Tibial nerve (tissue), 3 donors: ENCODE measurements at regions not wholly inside any gene's neighbourhood (a gene's known extent, or its start where the extent isn't known, plus 50 kb on each side); places are given as distances from the start of the nearest gene placed in this dataset.

Source experiments
- POLR2A ChIP-seq, 2 donors: fragments of 450-650 bp; IDR thresholded peaks; one replicate each; pipeline ENCODE4 v1.6.1; 2017; ENCODE audit warnings: antibody characterized with exemption in 2 of 2, mild to moderate bottlenecking in 2 of 2, moderate library complexity in 2 of 2
- TF ChIP-seq, protein P1 (sequence below), 5 experiments: fragments of 200-600 bp in 3 of 5; fragments of 450-650 bp in 2 of 5; sonication (generic) in 3 of 5; IDR thresholded peaks; one replicate each; pipeline ENCODE4 v1.5.1; 2016 to 2019; ENCODE audit warnings: antibody characterized with exemption in 5 of 5, mild to moderate bottlenecking in 3 of 5, moderate library complexity in 2 of 5

DNA sequence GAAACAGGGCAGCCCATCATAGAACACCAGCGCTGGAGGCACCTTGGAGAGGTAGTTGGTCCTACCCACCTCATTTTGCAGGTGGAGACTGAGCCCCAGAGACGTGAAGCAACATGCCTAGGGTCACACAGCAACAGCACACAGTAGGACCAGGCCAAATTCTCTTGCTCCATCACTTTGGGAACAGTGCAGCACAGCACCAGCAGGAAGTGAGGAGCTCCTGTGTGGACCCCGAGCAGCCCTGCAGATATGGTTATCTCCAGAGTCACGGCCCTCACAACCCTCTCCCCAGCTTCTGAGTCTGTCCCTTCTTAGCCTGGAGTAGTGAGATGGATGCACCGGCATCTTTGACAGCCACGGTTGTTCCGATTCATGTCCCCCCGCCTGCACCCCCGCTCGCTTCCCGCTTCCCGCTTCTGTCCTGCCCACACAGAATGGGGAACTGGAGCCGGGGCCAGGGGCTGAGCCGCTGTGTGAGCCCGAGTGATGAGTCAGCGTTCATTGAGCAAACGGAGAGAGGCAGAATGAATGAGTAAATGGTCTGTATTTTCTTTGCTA, 72.6 kb upstream of the DUSP22 start:
- TF ChIP-seq, protein P1, sequence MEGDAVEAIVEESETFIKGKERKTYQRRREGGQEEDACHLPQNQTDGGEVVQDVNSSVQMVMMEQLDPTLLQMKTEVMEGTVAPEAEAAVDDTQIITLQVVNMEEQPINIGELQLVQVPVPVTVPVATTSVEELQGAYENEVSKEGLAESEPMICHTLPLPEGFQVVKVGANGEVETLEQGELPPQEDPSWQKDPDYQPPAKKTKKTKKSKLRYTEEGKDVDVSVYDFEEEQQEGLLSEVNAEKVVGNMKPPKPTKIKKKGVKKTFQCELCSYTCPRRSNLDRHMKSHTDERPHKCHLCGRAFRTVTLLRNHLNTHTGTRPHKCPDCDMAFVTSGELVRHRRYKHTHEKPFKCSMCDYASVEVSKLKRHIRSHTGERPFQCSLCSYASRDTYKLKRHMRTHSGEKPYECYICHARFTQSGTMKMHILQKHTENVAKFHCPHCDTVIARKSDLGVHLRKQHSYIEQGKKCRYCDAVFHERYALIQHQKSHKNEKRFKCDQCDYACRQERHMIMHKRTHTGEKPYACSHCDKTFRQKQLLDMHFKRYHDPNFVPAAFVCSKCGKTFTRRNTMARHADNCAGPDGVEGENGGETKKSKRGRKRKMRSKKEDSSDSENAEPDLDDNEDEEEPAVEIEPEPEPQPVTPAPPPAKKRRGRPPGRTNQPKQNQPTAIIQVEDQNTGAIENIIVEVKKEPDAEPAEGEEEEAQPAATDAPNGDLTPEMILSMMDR (IDR thresholded peaks at IDR 0.05): no peak
- no peak for TF ChIP-seq POLR2A (IDR thresholded peaks at IDR 0.05)
